Epithelial cell of esophagus (primary cell): ENCODE measurements at regions not wholly inside any gene's neighbourhood (a gene's known extent, or its start where the extent isn't known, plus 50 kb on each side); places are given as distances from the start of the nearest gene placed in this dataset.
A peak's percentile ranks its signal among the peaks of the same experiment; 100 is the strongest.

ENCODE experiments used
- DNase-seq: peaks from one replicate; pipeline ENCODE4 v3.0.0; 2010; ENCODE audit warnings: low read depth
- H3K4me3 ChIP-seq: 2 replicates; pipeline ENCODE4 v1.5.1; 2011; ENCODE audit warnings: mild to moderate bottlenecking, low read length, control low read depth
- CTCF ChIP-seq: IDR thresholded peaks from 2 replicates; pipeline ENCODE4 v1.5.1; 2011; ENCODE audit warnings: low read depth, mild to moderate bottlenecking, low read length, control low read depth, inconsistent platforms; ENCODE audit not compliant: insufficient read depth; ENCODE audit errors: missing control alignments

GRCh38 chr4:45539142-45539814 is 584.6 kb downstream of the GABRG1 start:
- H3K4me3 ChIP-seq = no peak overlapping the region
- DNase-seq = no peak
- TF ChIP-seq CTCF = no peak

GRCh38 chr4:45530498-45530897 is 593.4 kb downstream of the GABRG1 start:
- TF ChIP-seq CTCF = no peak
- no peak overlapping the region for H3K4me3 ChIP-seq
- DNase-seq = no peak

GRCh38 chr4:45527160-45527559 is 596.7 kb downstream of the GABRG1 start:
- no peak for TF ChIP-seq CTCF
- no peak for DNase-seq
- no peak overlapping the region for H3K4me3 ChIP-seq

- TF ChIP-seq CTCF = no peak
- H3K4me3 ChIP-seq = no peak overlapping the region
- DNase-seq = no peak
These were observed 605.0 kb downstream of the GABRG1 start for GRCh38 chr4:45518832-45519231.

- DNase-seq = peak; percentile 51
- no peak overlapping the region for H3K4me3 ChIP-seq
- no peak for TF ChIP-seq CTCF
These were observed 621.4 kb downstream of the GABRG1 start for GRCh38 chr4:45502471-45502870.

- H3K4me3 ChIP-seq = no peak overlapping the region
- TF ChIP-seq CTCF = no peak
- DNase-seq = no peak
These were observed 639.1 kb downstream of the GABRG1 start for GRCh38 chr4:45484740-45485139.

- H3K4me3 ChIP-seq = no peak overlapping the region
- DNase-seq = no peak
- no peak for TF ChIP-seq CTCF
These were observed 641.5 kb downstream of the GABRG1 start for GRCh38 chr4:45482346-45482745.
